Gastroesophageal sphincter (tissue), 4 donors: ENCODE measurements at regions not wholly inside any gene's neighbourhood (a gene's known extent, or its start where the extent isn't known, plus 50 kb on each side); places are given as distances from the start of the nearest gene placed in this dataset.

Experiments used
- ATAC-seq: fragments of 150-250 bp; one replicate; pipeline ENCODE4 v1.9.1; 2016; ENCODE audit warnings: mild to moderate bottlenecking, moderate library complexity
- H3K27ac ChIP-seq, 4 donors: fragments of 200-600 bp; sonication (generic) in 3 of 4; 1 replicate in 3 of 4; 2 replicates in 1 of 4; pipeline ENCODE4 v1.5.1; 2016 to 2019
- H3K27me3 ChIP-seq: fragments of 200-600 bp; sonication (generic); one replicate; pipeline ENCODE4 v1.5.1; 2019
- H3K36me3 ChIP-seq, 2 donors: fragments of 200-600 bp; sonication (generic); one replicate each; pipeline ENCODE4 v1.5.1; 2019; ENCODE audit warnings: control low read depth in 1 of 2
- H3K4me1 ChIP-seq, 3 donors: fragments of 200-600 bp; sonication (generic); 1 replicate in 2 of 3; 2 replicates in 1 of 3; pipeline ENCODE4 v1.5.1; 2016 to 2019; ENCODE audit warnings: control low read depth in 2 of 3
- H3K4me3 ChIP-seq, 2 donors: fragments of 200-600 bp; sonication (generic); one replicate each; pipeline ENCODE4 v1.5.1; 2019; ENCODE audit warnings: mild to moderate bottlenecking in 1 of 2, moderate library complexity in 1 of 2
- H3K9me3 ChIP-seq, 3 donors: fragments of 200-600 bp; sonication (generic); one replicate each; pipeline ENCODE4 v1.5.1; 2017 to 2019; ENCODE audit warnings: control low read depth in 2 of 3
- EP300 ChIP-seq: sonication (generic); formaldehyde crosslinking; IDR thresholded peaks from one replicate; pipeline ENCODE4 v1.6.1; 2017; ENCODE audit warnings: antibody characterized with exemption, mild to moderate bottlenecking
- POLR2A ChIP-seq, 2 donors: fragments of 450-650 bp; IDR thresholded peaks; one replicate each; pipeline ENCODE4 v1.6.1; 2017; ENCODE audit warnings: antibody characterized with exemption in 2 of 2, mild to moderate bottlenecking in 2 of 2, moderate library complexity in 1 of 2
- POLR2AphosphoS5 ChIP-seq: sonication (generic); formaldehyde crosslinking; IDR thresholded peaks from one replicate; pipeline ENCODE4 v1.6.1; 2017; ENCODE audit warnings: antibody characterized with exemption
- WGBS, 2 donors: methylation state at CpG; one replicate each; pipeline ENCODE4 v1.1.5; 2018; ENCODE audit warnings: low coverage in 1 of 2; 5-methylcytosine and 5-hydroxymethylcytosine counted together
- TF ChIP-seq, protein P1 (sequence below), 4 experiments: fragments of 200-600 bp in 2 of 4; fragments of 450-650 bp in 2 of 4; sonication (generic) in 1 of 4; IDR thresholded peaks; one replicate each; pipeline ENCODE4 v1.5.1; 2017 to 2019; ENCODE audit warnings: antibody characterized with exemption in 4 of 4, mild to moderate bottlenecking in 2 of 4, moderate library complexity in 2 of 4

- H3K27me3 ChIP-seq: no peaks in the 10 kb centered on the region
- ATAC-seq: no peak
- no peaks in the 10 kb centered on the region for H3K4me1 ChIP-seq
- no peak overlapping the region for H3K4me3 ChIP-seq
- no peaks in the 10 kb centered on the region for H3K9me3 ChIP-seq
- no peaks in the 10 kb centered on the region for H3K36me3 ChIP-seq
- 76 to 83% methylated on average over 4 of the region's 4 CpGs for WGBS, 2 donors
- H3K27ac ChIP-seq: no peak overlapping the region
- TF ChIP-seq, protein P1, sequence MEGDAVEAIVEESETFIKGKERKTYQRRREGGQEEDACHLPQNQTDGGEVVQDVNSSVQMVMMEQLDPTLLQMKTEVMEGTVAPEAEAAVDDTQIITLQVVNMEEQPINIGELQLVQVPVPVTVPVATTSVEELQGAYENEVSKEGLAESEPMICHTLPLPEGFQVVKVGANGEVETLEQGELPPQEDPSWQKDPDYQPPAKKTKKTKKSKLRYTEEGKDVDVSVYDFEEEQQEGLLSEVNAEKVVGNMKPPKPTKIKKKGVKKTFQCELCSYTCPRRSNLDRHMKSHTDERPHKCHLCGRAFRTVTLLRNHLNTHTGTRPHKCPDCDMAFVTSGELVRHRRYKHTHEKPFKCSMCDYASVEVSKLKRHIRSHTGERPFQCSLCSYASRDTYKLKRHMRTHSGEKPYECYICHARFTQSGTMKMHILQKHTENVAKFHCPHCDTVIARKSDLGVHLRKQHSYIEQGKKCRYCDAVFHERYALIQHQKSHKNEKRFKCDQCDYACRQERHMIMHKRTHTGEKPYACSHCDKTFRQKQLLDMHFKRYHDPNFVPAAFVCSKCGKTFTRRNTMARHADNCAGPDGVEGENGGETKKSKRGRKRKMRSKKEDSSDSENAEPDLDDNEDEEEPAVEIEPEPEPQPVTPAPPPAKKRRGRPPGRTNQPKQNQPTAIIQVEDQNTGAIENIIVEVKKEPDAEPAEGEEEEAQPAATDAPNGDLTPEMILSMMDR (IDR thresholded peaks at IDR 0.05): no peak
- peak; percentile 25 for TF ChIP-seq POLR2AphosphoS5
Measured at GRCh38 chr15:95988574-95988887, 342.0 kb upstream of the NR2F2 start.

GRCh38 chr15:95989392-95989791, 341.1 kb upstream of the NR2F2 start:
- no peaks in the 10 kb centered on the region for H3K9me3 ChIP-seq
- H3K4me3 ChIP-seq: no peak overlapping the region
- WGBS, 2 donors: 71 to 95% methylated on average over 3 of the region's 3 CpGs
- no peaks in the 10 kb centered on the region for H3K4me1 ChIP-seq
- no peak overlapping the region for H3K27ac ChIP-seq
- TF ChIP-seq EP300 (no peak), POLR2AphosphoS5 (no peak), POLR2A (IDR thresholded peaks at IDR 0.05) (no peak)
- TF ChIP-seq, protein P1 (IDR thresholded peaks at IDR 0.05): no peak
- no peaks in the 10 kb centered on the region for H3K36me3 ChIP-seq
- H3K27me3 ChIP-seq: no peaks in the 10 kb centered on the region
- ATAC-seq: no peak

GRCh38 chr15:95990833-95991232, 339.7 kb upstream of the NR2F2 start:
- ATAC-seq: no peak
- Histone ChIP-seq H3K27me3 (no peaks in the 10 kb centered on the region), H3K36me3 (no peaks in the 10 kb centered on the region), H3K27ac (no peak overlapping the region), H3K4me3 (no peak overlapping the region), H3K9me3 (no peaks in the 10 kb centered on the region), H3K4me1 (peaks cover 0 to 11% (median 2%) of the 10 kb centered on the region in 3 donors)
- TF ChIP-seq EP300 (no peak), POLR2A (IDR thresholded peaks at IDR 0.05) (no peak), POLR2AphosphoS5 (no peak)
- TF ChIP-seq, protein P1 (IDR thresholded peaks at IDR 0.05): no peak
- 77% methylated on average over 3 of the region's 4 CpGs; no CpG with 5 or more reads in 1 of the 2 donors for WGBS, 2 donors

DNA sequence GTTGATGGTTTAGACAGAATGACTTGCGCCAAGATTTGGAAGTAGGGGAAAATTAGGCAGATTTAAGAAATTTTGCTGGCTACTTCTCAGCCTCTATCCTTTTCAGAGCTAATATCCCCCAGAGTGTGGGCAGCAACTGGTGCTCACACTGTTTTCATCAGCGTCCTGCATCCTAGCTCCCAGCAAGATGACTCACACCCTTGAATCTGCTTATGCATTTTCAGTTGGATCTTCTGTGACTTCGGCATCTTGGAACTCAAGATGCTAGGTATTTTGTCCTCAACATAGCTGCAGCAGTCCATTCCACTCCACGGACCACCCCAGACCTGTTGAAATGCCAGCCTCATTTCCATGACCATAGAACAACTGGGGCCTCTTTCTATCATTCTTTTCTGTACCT, 336.1 kb upstream of the NR2F2 start:
- Histone ChIP-seq H3K4me3 (no peak overlapping the region), H3K27me3 (no peaks in the 10 kb centered on the region), H3K9me3 (no peaks in the 10 kb centered on the region), H3K27ac (no peak overlapping the region), H3K4me1 (peaks cover 0 to 16% (median 2%) of the 10 kb centered on the region in 3 donors), H3K36me3 (no peaks in the 10 kb centered on the region)
- TF ChIP-seq POLR2AphosphoS5: no peak
- no peak for TF ChIP-seq EP300
- TF ChIP-seq, protein P1 (IDR thresholded peaks at IDR 0.05): no peak
- no peak for TF ChIP-seq POLR2A (IDR thresholded peaks at IDR 0.05)
- 72 to 81% methylated on average over 4 of the region's 4 CpGs for WGBS, 2 donors
- ATAC-seq: no peak

DNA sequence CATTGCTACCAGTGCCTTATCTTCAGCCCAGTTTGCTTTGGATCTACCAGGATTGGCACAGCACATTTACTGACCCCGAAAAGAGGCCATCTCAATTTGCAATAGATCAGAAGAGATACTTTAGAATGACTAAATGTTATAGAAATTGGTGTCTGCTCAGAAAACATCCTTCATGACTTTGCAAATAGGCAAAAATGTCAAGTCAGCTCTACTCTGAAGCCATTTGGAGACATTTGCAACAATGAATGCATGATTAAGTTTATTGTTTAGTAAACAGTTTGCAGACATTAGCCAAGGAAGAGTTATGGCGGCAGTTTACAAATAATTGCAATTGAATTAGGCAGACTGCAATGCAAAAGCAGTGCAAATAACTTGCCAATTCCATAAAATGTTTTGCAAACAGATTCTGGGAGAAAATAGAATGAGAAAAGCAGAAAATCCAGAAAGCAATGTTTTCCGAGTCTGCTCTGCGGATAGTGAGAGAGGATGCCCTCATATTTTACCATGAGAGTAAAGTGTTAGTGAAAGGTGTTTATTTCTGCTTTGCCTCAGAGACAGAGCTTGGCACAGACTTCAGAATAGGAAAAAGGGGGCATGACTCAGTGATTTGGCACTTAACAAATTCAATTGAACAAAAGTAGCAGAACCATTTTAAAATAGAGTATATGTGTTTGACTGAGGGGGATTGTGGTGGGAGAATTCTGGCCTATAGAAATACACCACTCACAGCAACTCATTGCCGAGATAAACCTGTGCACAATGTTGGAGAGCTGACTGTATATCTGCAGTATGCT, 334.9 kb upstream of the NR2F2 start:
- TF ChIP-seq POLR2AphosphoS5 (no peak), EP300 (no peak), POLR2A (IDR thresholded peaks at IDR 0.05) (no peak)
- TF ChIP-seq, protein P1 (IDR thresholded peaks at IDR 0.05): no peak
- no peak overlapping the region for H3K4me3 ChIP-seq
- H3K36me3 ChIP-seq: no peaks in the 10 kb centered on the region
- H3K4me1 ChIP-seq: peaks cover 0 to 16% (median 2%) of the 10 kb centered on the region in 3 donors
- no peaks in the 10 kb centered on the region for H3K9me3 ChIP-seq
- H3K27me3 ChIP-seq: no peaks in the 10 kb centered on the region
- WGBS, 2 donors: 48 to 64% methylated on average over 5 of the region's 5 CpGs
- no peak for ATAC-seq
- no peak overlapping the region for H3K27ac ChIP-seq
